ENCODE measurements at regions not wholly inside any gene's neighbourhood (a gene's known extent, or its start where the extent isn't known, plus 50 kb on each side); places are given as distances from the start of the nearest gene placed in this dataset.
"Not testable (repeated sequence)": the region's sequence is repeated elsewhere in the genome, so short reads cannot be mapped to it uniquely, and the experiment has no call there.

DNA sequence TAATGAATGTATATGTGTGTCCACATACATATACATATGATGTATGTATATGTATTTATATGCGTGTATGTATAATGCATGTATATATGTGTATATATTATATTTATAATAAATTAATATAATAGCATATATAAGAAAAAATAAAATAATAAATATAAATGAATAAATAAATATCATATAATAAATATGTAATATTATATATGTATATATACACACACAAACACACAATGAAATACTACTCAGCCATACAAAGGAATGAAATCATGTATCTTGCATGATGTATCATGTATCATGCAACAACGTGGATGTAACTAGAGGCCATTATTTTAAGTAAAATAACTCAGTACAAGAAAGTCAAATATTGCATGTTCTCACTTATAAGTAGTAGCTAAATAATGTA lies 788.7 kb upstream of the CHORDC1 start:
- 75 to 84% methylated on average over 2 of the region's 2 CpGs for WGBS, 2 donors
- H3K4me3 ChIP-seq, result no peak overlapping the region
- TF ChIP-seq, protein P1, sequence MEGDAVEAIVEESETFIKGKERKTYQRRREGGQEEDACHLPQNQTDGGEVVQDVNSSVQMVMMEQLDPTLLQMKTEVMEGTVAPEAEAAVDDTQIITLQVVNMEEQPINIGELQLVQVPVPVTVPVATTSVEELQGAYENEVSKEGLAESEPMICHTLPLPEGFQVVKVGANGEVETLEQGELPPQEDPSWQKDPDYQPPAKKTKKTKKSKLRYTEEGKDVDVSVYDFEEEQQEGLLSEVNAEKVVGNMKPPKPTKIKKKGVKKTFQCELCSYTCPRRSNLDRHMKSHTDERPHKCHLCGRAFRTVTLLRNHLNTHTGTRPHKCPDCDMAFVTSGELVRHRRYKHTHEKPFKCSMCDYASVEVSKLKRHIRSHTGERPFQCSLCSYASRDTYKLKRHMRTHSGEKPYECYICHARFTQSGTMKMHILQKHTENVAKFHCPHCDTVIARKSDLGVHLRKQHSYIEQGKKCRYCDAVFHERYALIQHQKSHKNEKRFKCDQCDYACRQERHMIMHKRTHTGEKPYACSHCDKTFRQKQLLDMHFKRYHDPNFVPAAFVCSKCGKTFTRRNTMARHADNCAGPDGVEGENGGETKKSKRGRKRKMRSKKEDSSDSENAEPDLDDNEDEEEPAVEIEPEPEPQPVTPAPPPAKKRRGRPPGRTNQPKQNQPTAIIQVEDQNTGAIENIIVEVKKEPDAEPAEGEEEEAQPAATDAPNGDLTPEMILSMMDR (IDR thresholded peaks at IDR 0.05), result no peak
- TF ChIP-seq POLR2AphosphoS5 (IDR thresholded peaks at IDR 0.05), result no peak
- no peak for TF ChIP-seq EP300 (IDR thresholded peaks at IDR 0.05)
- no peak for TF ChIP-seq POLR2A (IDR thresholded peaks at IDR 0.05)
- H3K36me3 ChIP-seq, result no peaks in the 10 kb centered on the region
- peaks cover 0 to 5% (median 0%) of the 10 kb centered on the region in 4 donors for H3K9me3 ChIP-seq
- H3K27me3 ChIP-seq, result no peaks in the 10 kb centered on the region
- H3K4me1 ChIP-seq, result no peaks in the 10 kb centered on the region
- ATAC-seq (ENCODE audit: low FRiP score in 2 of 2) (no peak), DNase-seq (no peak)
- no peak overlapping the region for H3K27ac ChIP-seq

DNA sequence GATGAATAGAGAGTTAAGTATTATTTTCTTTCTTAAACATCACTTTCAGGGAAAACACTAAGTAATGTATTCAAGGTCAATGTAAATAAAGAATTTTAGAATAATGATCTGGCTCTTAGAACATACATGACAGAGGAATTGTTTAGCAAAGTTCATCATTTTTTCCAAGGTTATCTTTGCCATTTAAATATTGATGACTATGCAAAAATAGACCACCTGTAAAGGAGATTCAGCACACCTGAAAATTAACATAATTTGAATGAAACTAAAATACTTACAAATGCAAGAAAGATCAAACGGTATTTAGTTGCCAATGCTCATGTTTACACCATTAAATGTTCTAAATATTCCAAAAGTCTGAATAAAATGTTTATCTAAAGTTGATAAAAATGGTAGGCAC lies 782.6 kb upstream of the CHORDC1 start:
- Histone ChIP-seq H3K9me3 (peaks cover 0 to 3% (median 0%) of the 10 kb centered on the region in 4 donors), H3K27me3 (no peaks in the 10 kb centered on the region), H3K27ac (no peak overlapping the region), H3K4me1 (no peaks in the 10 kb centered on the region), H3K36me3 (no peaks in the 10 kb centered on the region), H3K4me3 (no peak overlapping the region)
- TF ChIP-seq POLR2A (IDR thresholded peaks at IDR 0.05) (no peak), POLR2AphosphoS5 (IDR thresholded peaks at IDR 0.05) (no peak), EP300 (IDR thresholded peaks at IDR 0.05) (no peak)
- TF ChIP-seq, protein P1 (IDR thresholded peaks at IDR 0.05), result no peak
- no peak for ATAC-seq (ENCODE audit: low FRiP score in 2 of 2)
- WGBS, 2 donors, result 36 to 61% methylated on average over 1 of the region's 1 CpG
- DNase-seq, result no peak

DNA sequence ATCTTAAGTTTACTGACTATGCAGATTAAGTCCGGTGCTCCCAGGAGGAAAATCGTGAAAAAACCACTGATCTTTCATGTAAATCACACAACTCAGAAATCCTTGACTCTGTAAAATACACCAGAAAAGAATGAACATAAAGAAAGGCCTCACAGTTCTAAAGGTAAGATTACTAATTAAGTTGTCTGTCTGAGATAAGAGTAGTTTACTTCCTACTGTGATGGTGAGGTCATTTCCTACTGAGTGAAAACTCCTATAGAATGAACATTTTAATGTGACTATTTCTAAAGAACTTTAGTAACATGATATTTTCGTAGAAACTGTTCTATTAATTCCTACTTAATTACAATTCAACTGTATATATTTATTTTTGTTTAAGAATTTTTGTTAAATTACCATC lies 774.4 kb upstream of the CHORDC1 start:
- TF ChIP-seq POLR2AphosphoS5 (IDR thresholded peaks at IDR 0.05) (no peak), EP300 (IDR thresholded peaks at IDR 0.05) (no peak), POLR2A (IDR thresholded peaks at IDR 0.05) (no peak)
- TF ChIP-seq, protein P1 (IDR thresholded peaks at IDR 0.05), result no peak
- Histone ChIP-seq H3K4me3 (no peak overlapping the region), H3K27ac (no peak overlapping the region), H3K9me3 (no peaks in the 10 kb centered on the region), H3K36me3 (no peaks in the 10 kb centered on the region), H3K27me3 (no peaks in the 10 kb centered on the region), H3K4me1 (no peaks in the 10 kb centered on the region)
- ATAC-seq (ENCODE audit: low FRiP score in 2 of 2), result no peak
- no peak for DNase-seq
- 61 to 68% methylated on average over 3 of the region's 3 CpGs for WGBS, 2 donors

DNA sequence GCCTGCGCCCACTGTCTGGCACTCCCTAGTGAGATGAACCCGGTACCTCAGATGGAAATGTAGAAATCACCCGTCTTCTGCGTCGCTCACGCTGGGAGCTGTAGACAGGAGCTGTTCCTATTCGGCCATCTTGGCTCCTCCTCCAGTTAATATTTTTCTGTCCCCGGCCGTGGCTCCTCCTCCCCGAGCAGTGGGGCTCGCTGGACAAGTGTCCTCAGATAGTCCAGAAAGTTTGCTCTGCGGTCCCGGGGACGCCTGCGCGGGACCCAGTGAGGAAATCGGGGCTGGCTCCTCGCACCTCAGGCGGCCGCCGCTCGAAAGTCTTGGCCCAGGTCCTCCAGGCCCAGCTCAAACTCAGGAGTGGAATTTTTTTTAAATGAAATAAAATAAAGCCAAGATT lies 749.3 kb upstream of the CHORDC1 start:
- DNase-seq, result peak in 1 of 2 donors; percentile 25
- H3K9me3 ChIP-seq; H3K27ac ChIP-seq; ATAC-seq (ENCODE audit: low FRiP score in 2 of 2); H3K4me1 ChIP-seq; H3K27me3 ChIP-seq; H3K36me3 ChIP-seq; H3K4me3 ChIP-seq: not testable (repeated sequence)
- WGBS, 2 donors, result 82 to 87% methylated on average over 19 to 20 of the region's 22 CpGs

DNA sequence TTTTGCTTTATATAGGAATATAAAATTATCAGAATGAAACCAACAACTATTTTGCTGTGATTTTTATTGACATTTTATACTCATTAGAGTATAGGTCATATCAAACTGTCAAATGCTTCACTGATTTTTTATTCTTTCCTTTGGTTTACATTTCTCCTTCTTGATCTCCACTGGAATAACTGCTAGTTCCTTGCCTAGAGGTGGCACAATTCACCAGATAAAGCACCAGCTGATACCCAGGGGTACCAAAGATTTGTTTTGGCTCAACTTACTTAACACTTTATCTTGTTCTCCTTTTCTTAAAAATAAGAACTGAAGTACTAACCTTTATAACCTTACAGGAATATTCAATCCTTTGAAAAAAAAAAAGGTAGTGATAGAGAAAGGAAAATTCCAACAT lies 725.1 kb upstream of the CHORDC1 start:
- no peaks in the 10 kb centered on the region for H3K27me3 ChIP-seq
- no peaks in the 10 kb centered on the region for H3K36me3 ChIP-seq
- H3K4me1 ChIP-seq, result no peaks in the 10 kb centered on the region
- ATAC-seq (ENCODE audit: low FRiP score in 2 of 2) (no peak), DNase-seq (no peak)
- no peak overlapping the region for H3K4me3 ChIP-seq
- no peaks in the 10 kb centered on the region for H3K9me3 ChIP-seq
- H3K27ac ChIP-seq, result no peak overlapping the region
- TF ChIP-seq, protein P1 (IDR thresholded peaks at IDR 0.05), result no peak
